GM20000 (cell line): ENCODE measurements at regions not wholly inside any gene's neighbourhood (a gene's known extent, or its start where the extent isn't known, plus 50 kb on each side); places are given as distances from the start of the nearest gene placed in this dataset.

Experiments used
- DNase-seq: peaks from one replicate; pipeline ENCODE4 v3.0.0; 2012; ENCODE audit warnings: low spot score
- TF ChIP-seq, protein P1 (sequence below): IDR thresholded peaks from 2 replicates; pipeline ENCODE4 v1.5.1; 2012; ENCODE audit warnings: mild to moderate bottlenecking, control low read depth; ENCODE audit errors: extremely low read depth, missing control alignments

DNA sequence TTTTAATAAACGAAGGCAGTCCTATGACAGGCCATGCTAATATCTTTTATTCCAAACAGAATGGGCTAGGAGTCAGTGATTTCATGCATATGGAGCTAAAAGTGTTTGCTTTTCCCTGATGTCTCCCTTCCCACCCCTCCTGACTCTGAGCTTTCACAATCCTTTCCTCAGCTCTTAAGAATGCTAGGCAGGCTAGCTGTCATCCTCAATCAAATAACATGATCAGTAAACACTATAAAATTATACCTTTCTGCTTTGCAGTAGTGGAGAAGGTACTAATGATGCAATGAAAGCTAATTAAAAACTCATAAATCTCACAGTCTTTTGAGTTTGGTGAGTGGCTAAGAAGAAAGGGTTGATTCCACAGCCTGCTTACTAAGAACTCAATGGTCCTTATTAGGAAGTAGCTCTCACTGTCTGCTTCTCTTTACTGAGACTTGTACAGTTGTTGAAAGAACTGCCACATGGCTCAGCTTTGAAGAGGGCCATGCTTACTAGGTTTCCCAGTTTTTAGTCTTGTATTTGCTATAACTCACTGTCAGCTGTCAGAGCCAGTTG is 250.9 kb upstream of the JAG1 start:
- DNase-seq = no peak
- TF ChIP-seq, protein P1, sequence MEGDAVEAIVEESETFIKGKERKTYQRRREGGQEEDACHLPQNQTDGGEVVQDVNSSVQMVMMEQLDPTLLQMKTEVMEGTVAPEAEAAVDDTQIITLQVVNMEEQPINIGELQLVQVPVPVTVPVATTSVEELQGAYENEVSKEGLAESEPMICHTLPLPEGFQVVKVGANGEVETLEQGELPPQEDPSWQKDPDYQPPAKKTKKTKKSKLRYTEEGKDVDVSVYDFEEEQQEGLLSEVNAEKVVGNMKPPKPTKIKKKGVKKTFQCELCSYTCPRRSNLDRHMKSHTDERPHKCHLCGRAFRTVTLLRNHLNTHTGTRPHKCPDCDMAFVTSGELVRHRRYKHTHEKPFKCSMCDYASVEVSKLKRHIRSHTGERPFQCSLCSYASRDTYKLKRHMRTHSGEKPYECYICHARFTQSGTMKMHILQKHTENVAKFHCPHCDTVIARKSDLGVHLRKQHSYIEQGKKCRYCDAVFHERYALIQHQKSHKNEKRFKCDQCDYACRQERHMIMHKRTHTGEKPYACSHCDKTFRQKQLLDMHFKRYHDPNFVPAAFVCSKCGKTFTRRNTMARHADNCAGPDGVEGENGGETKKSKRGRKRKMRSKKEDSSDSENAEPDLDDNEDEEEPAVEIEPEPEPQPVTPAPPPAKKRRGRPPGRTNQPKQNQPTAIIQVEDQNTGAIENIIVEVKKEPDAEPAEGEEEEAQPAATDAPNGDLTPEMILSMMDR = no peak

DNA sequence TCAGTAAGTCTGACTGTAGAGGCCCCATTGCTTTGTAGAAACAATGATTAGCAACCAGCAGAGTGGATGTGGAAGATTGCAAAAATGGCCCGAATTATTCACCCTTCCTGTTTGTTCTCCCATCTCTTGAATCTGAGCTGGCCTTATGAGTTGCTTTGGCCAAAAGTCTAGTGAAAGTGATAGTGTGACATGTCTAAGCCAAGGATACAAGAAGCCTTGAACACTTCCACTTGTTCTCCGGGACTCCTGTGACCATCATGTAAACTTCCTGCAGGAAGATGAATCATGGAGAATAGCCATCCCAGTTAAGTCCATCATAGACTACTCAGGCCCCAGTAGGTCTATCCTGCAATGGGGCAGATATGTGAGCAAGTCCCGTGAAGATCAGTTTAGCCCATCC is 252.0 kb upstream of the JAG1 start:
- no peak for DNase-seq
- TF ChIP-seq, protein P1 = no peak

DNA sequence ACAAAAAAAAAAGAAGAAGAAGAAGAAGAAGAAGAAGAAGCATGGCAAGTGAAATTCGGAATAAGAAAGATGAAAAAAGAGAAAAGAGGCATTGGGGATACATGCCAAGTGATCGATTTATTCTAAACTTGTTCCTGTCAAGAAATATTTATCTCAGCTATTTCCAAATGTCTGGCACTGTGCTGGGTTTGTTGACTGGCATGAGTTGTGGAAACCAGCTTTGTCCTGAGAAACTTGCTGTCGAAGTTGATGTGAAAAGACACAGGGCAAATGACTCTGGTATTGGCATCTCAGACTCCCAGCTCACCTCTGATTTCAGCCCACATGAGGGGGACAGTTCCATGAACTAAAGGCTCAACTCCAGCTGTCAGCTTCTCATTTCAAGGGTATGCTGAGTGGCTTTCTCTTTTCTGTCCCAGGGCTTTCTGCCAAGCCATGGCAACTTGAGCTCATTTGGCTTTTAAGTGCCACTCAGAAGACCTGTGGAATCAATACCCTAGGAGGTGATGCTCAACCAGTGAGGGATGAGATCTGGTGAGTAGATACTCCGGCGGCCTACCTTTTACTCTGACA is 253.3 kb upstream of the JAG1 start:
- no peak for DNase-seq
- TF ChIP-seq, protein P1 = no peak

DNA sequence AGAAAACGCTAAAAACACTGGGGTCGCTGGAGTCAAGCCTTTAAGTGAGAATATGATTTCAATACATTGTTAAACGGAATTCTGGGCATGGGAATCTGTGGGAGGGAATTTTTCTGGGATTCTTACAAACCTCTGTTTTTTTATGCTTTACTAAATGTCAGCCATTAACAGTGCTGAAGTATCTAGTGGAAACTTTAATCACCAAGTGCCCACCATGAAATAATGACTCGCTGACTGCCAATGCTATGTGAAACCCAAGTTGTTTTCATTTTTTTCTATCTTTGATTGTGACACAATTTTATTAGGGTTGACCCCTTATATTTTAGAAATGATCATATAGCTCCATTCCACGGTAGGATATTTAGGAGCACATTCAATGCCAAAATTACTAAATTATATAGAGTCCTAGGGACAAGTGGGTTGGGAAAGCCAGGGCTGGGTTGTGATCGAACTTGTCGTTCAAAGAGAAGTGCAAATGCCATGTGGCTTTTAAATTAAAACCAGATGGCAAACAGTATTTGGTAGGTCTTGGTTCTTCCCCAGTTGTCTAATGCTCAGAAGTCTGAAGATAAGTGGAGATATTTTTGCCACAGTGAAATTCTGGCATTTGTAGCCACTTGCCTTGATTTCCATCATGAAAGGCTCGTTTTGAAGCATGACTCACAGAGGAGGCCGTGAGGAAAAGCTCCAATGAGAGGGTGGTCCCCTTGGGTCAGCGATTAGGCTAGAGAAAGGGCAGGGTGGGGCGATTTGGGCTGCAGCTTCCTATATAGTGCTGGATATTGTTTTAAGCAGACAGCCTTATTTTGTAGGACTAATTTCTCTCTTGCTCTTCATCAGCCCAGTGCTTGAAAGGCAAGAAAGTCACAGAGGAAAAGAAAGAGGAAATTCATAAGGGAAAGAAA is 254.4 kb upstream of the JAG1 start:
- DNase-seq = no peak
- TF ChIP-seq, protein P1 = no peak

DNA sequence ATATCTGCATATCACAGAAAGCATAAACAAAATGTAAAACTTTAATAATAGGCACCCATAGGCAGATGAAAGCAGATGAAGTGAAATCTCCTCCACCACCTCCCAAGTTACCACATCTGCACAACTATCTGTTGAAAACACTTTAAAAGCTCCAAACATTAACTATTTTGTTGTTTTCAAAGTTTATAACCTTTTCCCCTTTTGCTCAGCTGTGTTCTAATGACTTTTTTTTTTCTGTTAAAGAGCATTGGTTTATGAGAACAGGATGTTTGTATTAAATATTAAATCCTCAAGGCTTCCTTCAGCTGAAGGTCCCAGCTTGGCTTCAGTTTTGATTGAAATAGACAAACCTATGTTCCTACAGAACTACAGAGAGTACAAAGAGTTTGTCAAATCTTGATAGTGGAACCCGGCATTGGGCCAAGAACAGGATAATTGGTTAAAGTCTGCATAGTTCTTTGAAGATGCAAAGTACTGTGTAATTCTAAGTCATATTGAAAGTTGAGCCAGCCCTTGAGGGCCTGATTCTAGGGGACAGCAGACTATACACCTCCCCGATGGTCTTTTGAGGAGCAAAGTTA is 255.1 kb upstream of the JAG1 start:
- TF ChIP-seq, protein P1 = no peak
- DNase-seq = no peak

DNA sequence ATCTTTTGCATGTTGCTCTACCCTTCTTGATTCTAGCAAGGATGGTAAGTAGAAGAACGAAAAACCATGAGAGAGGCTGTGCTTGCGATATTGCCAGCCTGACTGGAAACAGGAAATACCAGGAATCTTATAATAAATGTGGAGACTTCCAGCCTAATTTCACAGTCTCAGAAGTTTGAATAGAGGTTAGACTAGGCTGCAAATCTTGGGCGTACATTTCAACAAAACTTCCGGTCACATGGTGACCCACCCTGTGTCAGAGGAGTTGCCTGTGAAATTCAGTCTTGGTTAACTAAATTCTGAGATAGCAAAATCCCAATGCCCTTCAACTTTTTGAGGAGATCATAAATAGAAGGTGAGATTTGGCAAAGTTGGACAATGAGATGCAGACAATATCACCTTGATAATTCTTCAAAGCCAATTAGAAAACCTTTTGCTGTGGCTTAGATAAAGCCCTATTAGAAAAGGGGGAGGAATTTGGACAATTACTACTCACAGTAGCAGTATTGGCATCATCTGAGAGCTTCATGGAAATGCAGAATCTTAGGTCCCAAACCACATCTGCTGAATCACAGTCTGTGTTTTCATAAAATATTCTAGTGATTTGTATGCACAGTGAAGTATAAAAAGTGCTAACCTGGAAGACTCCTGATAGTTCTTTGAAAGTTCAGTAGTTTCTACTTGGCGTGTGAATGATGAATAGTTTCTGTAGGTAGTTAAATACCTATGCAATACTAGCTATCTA is 262.0 kb upstream of the JAG1 start:
- TF ChIP-seq, protein P1 = no peak
- no peak for DNase-seq

DNA sequence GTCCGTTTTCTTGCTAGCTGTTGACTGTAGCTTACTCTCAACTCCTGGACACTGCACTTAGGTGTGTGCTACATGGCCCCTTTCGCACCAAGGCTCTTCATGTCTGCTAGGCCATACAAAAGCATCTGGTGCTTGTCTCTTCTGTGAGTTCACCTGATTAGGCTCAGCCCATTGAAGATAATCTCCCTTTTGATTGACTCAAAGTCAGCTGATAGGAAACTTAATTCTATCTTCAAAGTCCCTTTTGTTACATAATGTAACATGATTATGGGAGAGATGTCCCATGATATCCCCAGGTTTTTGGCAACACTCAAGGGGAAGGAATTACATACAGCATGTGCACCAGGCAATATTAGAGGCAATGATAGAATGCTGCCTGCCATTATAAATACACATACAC is 263.0 kb upstream of the JAG1 start:
- TF ChIP-seq, protein P1 = no peak

More for the DNA sequence above, 263.0 kb upstream of the JAG1 start:
- no peak for DNase-seq
